ENCODE measurements at regions not wholly inside any gene's neighbourhood (a gene's known extent, or its start where the extent isn't known, plus 50 kb on each side); places are given as distances from the start of the nearest gene placed in this dataset.

GRCh38 chr12:39239490-39240486 is 203.1 kb downstream of the KIF21A start:
- TF ChIP-seq CTCF (IDR thresholded peaks at IDR 0.05; ENCODE audit: poor library complexity, severe bottlenecking) (no peak), POLR2AphosphoS5 (IDR thresholded peaks at IDR 0.05) (no peak), RAD21 (conservative IDR thresholded peaks at IDR 0.05) (no peak), SMC3 (conservative IDR thresholded peaks at IDR 0.05; ENCODE audit: poor library complexity) (no peak), EP300 (conservative IDR thresholded peaks at IDR 0.05; ENCODE audit: poor library complexity, severe bottlenecking) (no peak)
